ENCODE measurements at regions not wholly inside any gene's neighbourhood (a gene's known extent, or its start where the extent isn't known, plus 50 kb on each side); places are given as distances from the start of the nearest gene placed in this dataset.
"Not testable (repeated sequence)": the region's sequence is repeated elsewhere in the genome, so short reads cannot be mapped to it uniquely, and the experiment has no call there.

DNA sequence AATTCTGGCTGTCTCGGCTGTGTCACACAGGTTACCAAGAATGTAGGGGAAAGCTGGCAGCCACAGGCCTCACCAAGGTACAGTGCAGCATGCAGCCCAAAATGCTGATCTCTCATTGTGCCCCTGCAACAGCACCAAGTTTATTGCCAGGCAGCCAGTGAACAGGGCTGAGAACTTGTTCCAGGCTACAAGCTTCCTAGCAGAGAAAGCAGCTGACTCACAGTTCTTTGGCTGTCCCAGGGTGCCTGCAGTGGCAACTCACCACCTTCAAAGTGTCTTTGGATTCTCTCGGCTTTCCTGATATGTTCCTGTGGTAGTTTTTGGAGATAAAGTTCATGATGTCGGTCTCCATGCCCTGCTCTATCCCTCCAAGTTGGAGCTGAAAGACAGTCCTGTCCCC is 719.1 kb upstream of the ANO3 start:
- H3K9ac ChIP-seq (ENCODE audit: low read length) = no peak overlapping the region
- H3K36me3 ChIP-seq (ENCODE audit: control insufficient read depth, insufficient read depth, low read length) = no peaks in the 10 kb centered on the region
- no peaks in the 10 kb centered on the region for H3K4me1 ChIP-seq (ENCODE audit: control insufficient read depth, insufficient read depth, low read length)
- H3K9me3 ChIP-seq (ENCODE audit: control insufficient read depth, insufficient read depth, low read depth, low read length) = peaks cover 28% of the 10 kb centered on the region
- no peaks in the 10 kb centered on the region for H3K27me3 ChIP-seq (ENCODE audit: control insufficient read depth, insufficient read depth, low read length)
- H3K27ac ChIP-seq (ENCODE audit: low read depth, low read length) = no peak overlapping the region
- no peak overlapping the region for H3K4me3 ChIP-seq (ENCODE audit: low read depth, low read length)

DNA sequence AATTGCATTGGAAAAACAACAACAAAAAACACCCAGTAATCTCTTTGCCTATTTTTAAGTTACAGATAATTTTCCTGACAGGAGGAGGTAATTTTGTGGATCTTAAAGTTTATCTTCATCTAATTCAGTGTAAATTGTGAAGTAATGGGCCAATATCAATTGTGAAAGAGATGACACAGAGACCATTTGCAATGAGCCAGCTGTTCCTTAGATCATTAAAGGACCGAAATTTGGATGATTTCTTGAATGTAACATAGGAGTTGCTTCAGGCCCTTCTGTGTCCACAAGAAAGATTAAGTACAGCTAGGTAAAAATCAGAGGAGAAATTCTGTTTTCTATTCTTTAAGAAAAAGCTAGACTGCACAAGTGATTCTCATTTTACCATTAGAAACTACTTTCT is 718.5 kb upstream of the ANO3 start:
- peaks cover 26% of the 10 kb centered on the region for H3K9me3 ChIP-seq (ENCODE audit: control insufficient read depth, insufficient read depth, low read depth, low read length)
- no peaks in the 10 kb centered on the region for H3K4me1 ChIP-seq (ENCODE audit: control insufficient read depth, insufficient read depth, low read length)
- H3K4me3 ChIP-seq (ENCODE audit: low read depth, low read length) = no peak overlapping the region
- no peak overlapping the region for H3K27ac ChIP-seq (ENCODE audit: low read depth, low read length)
- no peaks in the 10 kb centered on the region for H3K36me3 ChIP-seq (ENCODE audit: control insufficient read depth, insufficient read depth, low read length)
- no peak overlapping the region for H3K9ac ChIP-seq (ENCODE audit: low read length)
- no peaks in the 10 kb centered on the region for H3K27me3 ChIP-seq (ENCODE audit: control insufficient read depth, insufficient read depth, low read length)

DNA sequence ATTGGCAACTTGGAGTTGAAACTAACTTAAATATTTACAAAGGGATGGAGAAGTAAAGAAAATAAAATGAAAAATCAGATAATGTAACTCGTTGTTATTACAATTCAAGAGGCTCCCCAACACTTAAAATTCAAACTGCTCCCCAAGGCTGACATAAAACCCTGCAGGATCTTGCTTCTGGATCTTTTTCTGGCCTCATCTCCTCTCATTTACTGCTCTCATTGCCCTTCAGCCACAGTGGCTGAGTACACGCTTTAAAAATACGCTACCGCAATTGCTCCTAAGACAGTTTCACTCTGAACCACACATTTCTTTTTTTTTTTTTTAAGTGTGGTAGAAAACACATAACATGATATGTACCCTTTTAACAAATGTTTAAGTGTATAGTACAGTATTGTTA is 718.1 kb upstream of the ANO3 start:
- H3K36me3 ChIP-seq (ENCODE audit: control insufficient read depth, insufficient read depth, low read length) = no peaks in the 10 kb centered on the region
- H3K4me1 ChIP-seq (ENCODE audit: control insufficient read depth, insufficient read depth, low read length) = no peaks in the 10 kb centered on the region
- no peak overlapping the region for H3K27ac ChIP-seq (ENCODE audit: low read depth, low read length)
- H3K4me3 ChIP-seq (ENCODE audit: low read depth, low read length) = no peak overlapping the region
- H3K27me3 ChIP-seq (ENCODE audit: control insufficient read depth, insufficient read depth, low read length) = no peaks in the 10 kb centered on the region
- peaks cover 26% of the 10 kb centered on the region for H3K9me3 ChIP-seq (ENCODE audit: control insufficient read depth, insufficient read depth, low read depth, low read length)
- no peak overlapping the region for H3K9ac ChIP-seq (ENCODE audit: low read length)

DNA sequence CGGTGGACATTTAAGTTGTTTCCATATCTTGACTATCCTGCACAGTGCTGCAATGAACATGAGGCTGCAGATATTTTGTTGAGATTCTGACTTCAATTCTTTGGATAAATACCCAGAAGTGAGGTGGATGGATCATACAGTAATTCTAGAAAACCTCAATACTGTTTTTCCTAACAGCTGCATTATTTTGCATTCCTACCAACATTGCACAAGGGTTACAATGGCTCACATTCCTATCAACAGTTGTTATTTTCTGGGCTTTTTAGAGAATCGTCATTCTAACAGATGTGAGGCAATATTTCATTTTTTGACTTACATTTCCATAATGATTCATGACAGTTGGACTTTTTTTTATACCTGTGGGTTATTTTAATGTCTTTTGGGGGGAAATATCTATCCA is 716.9 kb upstream of the ANO3 start:
- Histone ChIP-seq H3K27ac (ENCODE audit: low read depth, low read length) (no peak overlapping the region), H3K36me3 (ENCODE audit: control insufficient read depth, insufficient read depth, low read length) (no peaks in the 10 kb centered on the region)

DNA sequence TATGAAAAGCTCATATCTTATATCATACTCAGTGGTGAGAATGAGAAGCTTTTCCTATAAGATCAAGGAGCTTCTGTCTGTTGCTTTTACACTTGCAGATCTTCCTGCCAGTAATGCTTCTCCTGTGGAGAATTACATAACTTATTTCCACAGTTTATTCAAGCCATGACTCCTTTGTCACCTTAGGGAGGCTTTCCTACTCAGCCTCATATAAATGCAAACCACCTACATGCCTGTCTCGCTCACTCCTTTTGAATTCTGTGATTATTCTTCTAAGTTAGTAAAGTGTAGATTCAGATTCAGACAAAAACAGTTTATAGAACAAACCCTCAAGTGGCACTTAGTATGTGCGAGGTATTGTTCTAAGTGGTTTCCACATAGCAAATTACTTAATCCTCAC is 716.1 kb upstream of the ANO3 start:
- H3K4me1 ChIP-seq (ENCODE audit: control insufficient read depth, insufficient read depth, low read length) = no peaks in the 10 kb centered on the region
- H3K9me3 ChIP-seq (ENCODE audit: control insufficient read depth, insufficient read depth, low read depth, low read length) = peaks cover 14% of the 10 kb centered on the region
- no peaks in the 10 kb centered on the region for H3K36me3 ChIP-seq (ENCODE audit: control insufficient read depth, insufficient read depth, low read length)
- no peak overlapping the region for H3K4me3 ChIP-seq (ENCODE audit: low read depth, low read length)
- no peak overlapping the region for H3K9ac ChIP-seq (ENCODE audit: low read length)
- no peak overlapping the region for H3K27ac ChIP-seq (ENCODE audit: low read depth, low read length)
- H3K27me3 ChIP-seq (ENCODE audit: control insufficient read depth, insufficient read depth, low read length) = no peaks in the 10 kb centered on the region

More for the DNA sequence above, 716.9 kb upstream of the ANO3 start:
- Histone ChIP-seq H3K9me3 (ENCODE audit: control insufficient read depth, insufficient read depth, low read depth, low read length) (peaks cover 21% of the 10 kb centered on the region), H3K4me1 (ENCODE audit: control insufficient read depth, insufficient read depth, low read length) (no peaks in the 10 kb centered on the region), H3K4me3 (ENCODE audit: low read depth, low read length) (no peak overlapping the region), H3K27me3 (ENCODE audit: control insufficient read depth, insufficient read depth, low read length) (no peaks in the 10 kb centered on the region), H3K9ac (ENCODE audit: low read length) (no peak overlapping the region)

DNA sequence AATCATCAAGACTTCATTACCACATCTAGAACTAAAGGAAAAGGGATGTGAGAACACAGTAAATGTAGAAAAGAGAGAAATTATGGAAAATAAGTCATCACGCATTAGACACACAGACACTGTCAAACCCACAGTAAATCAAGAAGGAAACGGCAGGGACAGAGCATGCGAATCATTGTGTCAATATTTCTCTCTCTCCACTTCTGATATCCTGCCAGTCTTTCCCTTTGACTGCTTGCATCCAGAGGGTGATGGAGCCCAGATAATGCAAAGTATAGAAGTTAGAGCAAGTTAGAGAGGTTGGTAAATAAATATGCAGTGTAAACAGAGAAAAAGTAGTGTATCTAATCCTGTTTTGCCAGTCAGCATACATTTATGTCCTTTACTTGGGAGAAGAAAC is 706.8 kb upstream of the ANO3 start:
- no peaks in the 10 kb centered on the region for H3K36me3 ChIP-seq (ENCODE audit: control insufficient read depth, insufficient read depth, low read length)
- no peak overlapping the region for H3K9ac ChIP-seq (ENCODE audit: low read length)
- no peak overlapping the region for H3K4me3 ChIP-seq (ENCODE audit: low read depth, low read length)
- H3K27me3 ChIP-seq (ENCODE audit: control insufficient read depth, insufficient read depth, low read length) = no peaks in the 10 kb centered on the region
- H3K4me1 ChIP-seq (ENCODE audit: control insufficient read depth, insufficient read depth, low read length) = no peaks in the 10 kb centered on the region
- no peak overlapping the region for H3K27ac ChIP-seq (ENCODE audit: low read depth, low read length)
- no peaks in the 10 kb centered on the region; the same call in 1 of the 2 replicates for H3K9me3 ChIP-seq (ENCODE audit: control insufficient read depth, insufficient read depth, low read depth, low read length)

DNA sequence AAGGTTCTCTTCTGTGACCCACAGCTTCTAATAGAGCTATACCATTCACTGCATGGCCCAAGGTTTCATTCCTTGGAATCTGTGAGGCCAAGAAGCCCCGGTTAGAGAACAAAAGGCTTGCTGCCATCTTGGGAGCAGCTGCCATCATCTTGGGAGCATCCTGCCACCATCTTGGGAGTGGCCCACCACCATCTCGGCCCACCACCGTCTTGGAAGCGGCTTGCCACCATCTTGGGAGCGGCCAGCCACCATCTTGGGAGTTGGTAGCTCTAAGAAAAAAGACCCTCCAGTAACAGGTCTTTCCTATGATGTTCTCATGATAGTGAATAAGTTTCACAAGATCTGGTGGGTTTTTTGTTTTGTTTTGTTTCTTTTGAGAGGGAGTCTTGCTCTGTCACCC is 703.9 kb upstream of the ANO3 start:
- Histone ChIP-seq H3K27ac (ENCODE audit: low read depth, low read length) (no peak overlapping the region), H3K4me1 (ENCODE audit: control insufficient read depth, insufficient read depth, low read length) (no peaks in the 10 kb centered on the region)

DNA sequence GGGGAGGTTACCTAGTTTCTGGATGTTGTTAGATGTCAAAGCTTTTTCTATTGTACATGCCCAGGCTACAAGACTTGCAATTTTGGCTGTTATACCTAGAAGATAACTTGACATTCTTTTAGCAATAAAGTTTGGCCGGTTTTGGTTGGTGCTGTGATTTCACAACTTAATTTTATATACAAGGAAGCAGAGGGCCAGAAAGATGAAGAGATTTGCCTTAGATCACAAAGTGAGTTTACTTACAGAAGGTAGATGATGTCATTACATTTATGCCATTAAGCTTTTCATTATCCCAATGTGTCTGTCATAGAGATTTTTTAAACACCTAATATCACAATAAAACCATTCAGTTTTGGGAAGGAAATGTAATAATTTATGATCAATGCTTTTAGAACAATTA is 698.7 kb upstream of the ANO3 start:
- no peaks in the 10 kb centered on the region for H3K4me1 ChIP-seq (ENCODE audit: control insufficient read depth, insufficient read depth, low read length)

More for the DNA sequence above, 703.9 kb upstream of the ANO3 start:
- H3K9ac ChIP-seq (ENCODE audit: low read length) = no peak overlapping the region
- H3K4me3 ChIP-seq (ENCODE audit: low read depth, low read length) = no peak overlapping the region
- no peaks in the 10 kb centered on the region; the same call in 1 of the 2 replicates for H3K9me3 ChIP-seq (ENCODE audit: control insufficient read depth, insufficient read depth, low read depth, low read length)
- H3K36me3 ChIP-seq (ENCODE audit: control insufficient read depth, insufficient read depth, low read length) = no peaks in the 10 kb centered on the region
- no peaks in the 10 kb centered on the region for H3K27me3 ChIP-seq (ENCODE audit: control insufficient read depth, insufficient read depth, low read length)

DNA sequence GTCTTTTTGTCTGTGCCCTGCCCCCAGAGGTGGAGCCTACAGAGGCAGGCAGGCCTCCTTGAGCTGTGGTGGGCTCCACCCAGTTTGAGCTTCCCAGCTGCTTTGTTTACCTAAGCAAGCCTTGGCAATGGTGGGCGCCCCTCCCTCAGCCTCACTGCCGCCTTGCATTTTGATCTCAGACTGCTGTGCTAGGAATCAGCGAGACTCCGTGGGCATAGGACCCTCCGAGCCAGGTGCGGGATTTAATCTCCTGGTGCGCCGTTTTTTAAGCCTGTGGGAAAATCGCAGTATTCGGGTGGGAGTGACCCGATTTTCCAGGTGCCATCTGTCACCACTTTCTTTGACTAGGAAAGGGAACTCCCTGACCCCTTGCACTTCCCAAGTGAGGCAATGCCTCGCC is 682.7 kb upstream of the ANO3 start:
- H3K4me3 ChIP-seq (ENCODE audit: low read depth, low read length) = peak overlapping the region; percentile 30; the same call in 1 of the 2 replicates
- not testable (repeated sequence) for H3K4me1 ChIP-seq (ENCODE audit: control insufficient read depth, insufficient read depth, low read length); H3K9ac ChIP-seq (ENCODE audit: low read length); H3K27me3 ChIP-seq (ENCODE audit: control insufficient read depth, insufficient read depth, low read length); H3K9me3 ChIP-seq (ENCODE audit: control insufficient read depth, insufficient read depth, low read depth, low read length); H3K27ac ChIP-seq (ENCODE audit: low read depth, low read length); H3K36me3 ChIP-seq (ENCODE audit: control insufficient read depth, insufficient read depth, low read length)

More for the DNA sequence above, 698.7 kb upstream of the ANO3 start:
- H3K4me3 ChIP-seq (ENCODE audit: low read depth, low read length) = no peak overlapping the region
- H3K27me3 ChIP-seq (ENCODE audit: control insufficient read depth, insufficient read depth, low read length) = no peaks in the 10 kb centered on the region
- H3K9ac ChIP-seq (ENCODE audit: low read length) = no peak overlapping the region
- no peaks in the 10 kb centered on the region for H3K36me3 ChIP-seq (ENCODE audit: control insufficient read depth, insufficient read depth, low read length)
- no peak overlapping the region for H3K27ac ChIP-seq (ENCODE audit: low read depth, low read length)
- no peaks in the 10 kb centered on the region for H3K9me3 ChIP-seq (ENCODE audit: control insufficient read depth, insufficient read depth, low read depth, low read length)

DNA sequence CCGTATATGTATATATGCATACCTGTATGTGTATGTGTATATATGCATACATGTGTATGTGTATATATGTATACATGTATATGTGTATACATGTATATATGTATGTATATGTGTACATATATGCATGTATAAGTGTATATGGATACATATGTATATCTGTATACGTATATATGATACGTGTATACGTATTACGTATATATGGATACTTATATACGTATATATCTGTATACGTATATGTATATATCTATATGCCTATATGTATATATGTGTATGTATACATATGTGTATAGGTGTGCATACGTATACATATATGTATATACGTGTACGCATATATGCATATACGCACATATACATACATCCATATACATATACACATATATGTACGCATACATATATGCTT is 681.6 kb upstream of the ANO3 start:
- Histone ChIP-seq H3K36me3 (ENCODE audit: control insufficient read depth, insufficient read depth, low read length) (no peaks in the 10 kb centered on the region), H3K27me3 (ENCODE audit: control insufficient read depth, insufficient read depth, low read length) (no peaks in the 10 kb centered on the region), H3K4me3 (ENCODE audit: low read depth, low read length) (no peak overlapping the region), H3K9me3 (ENCODE audit: control insufficient read depth, insufficient read depth, low read depth, low read length) (no peaks in the 10 kb centered on the region), H3K27ac (ENCODE audit: low read depth, low read length) (no peak overlapping the region), H3K9ac (ENCODE audit: low read length) (no peak overlapping the region), H3K4me1 (ENCODE audit: control insufficient read depth, insufficient read depth, low read length) (no peaks in the 10 kb centered on the region)

DNA sequence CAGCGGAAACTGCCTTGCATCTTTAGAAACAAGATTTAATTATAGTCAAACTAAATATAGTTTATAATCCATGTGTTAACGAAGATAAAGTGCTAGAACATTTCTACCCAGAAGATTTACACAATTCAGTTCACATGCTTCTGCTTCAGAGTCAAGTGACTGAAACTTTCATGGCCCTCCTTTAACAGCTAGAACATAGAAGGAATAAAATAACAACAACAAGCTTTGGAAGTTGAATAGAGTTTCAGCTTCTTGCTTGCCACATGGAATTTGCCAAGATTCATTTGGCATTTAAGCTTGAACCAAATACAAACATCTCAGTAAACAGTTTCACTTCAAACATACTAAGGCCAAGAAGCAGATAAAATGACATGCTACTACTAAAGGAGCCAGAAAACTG is 676.3 kb upstream of the ANO3 start:
- no peaks in the 10 kb centered on the region for H3K27me3 ChIP-seq (ENCODE audit: control insufficient read depth, insufficient read depth, low read length)
- no peaks in the 10 kb centered on the region for H3K36me3 ChIP-seq (ENCODE audit: control insufficient read depth, insufficient read depth, low read length)
- H3K9ac ChIP-seq (ENCODE audit: low read length) = no peak overlapping the region
- no peaks in the 10 kb centered on the region for H3K4me1 ChIP-seq (ENCODE audit: control insufficient read depth, insufficient read depth, low read length)
- H3K27ac ChIP-seq (ENCODE audit: low read depth, low read length) = no peak overlapping the region
- no peaks in the 10 kb centered on the region for H3K9me3 ChIP-seq (ENCODE audit: control insufficient read depth, insufficient read depth, low read depth, low read length)
- no peak overlapping the region for H3K4me3 ChIP-seq (ENCODE audit: low read depth, low read length)

DNA sequence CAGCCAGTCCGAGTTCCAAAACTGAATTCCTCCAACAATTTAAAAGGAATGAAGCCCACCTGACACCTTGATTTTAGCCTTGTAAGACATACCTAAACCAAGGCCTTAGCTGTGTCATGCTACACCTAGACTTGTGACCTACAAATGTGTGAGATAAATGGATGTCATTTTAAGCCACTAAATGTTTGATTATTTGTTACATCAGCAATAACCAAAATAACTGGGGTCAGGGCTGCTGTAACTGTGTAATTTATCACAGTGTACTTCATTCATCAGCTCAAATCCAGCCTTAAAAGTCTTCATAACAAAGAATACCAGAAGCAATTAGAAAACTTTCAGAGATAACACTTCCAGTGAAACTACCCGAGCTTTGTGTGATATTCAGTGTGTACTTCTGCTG is 673.0 kb upstream of the ANO3 start:
- Histone ChIP-seq H3K9ac (ENCODE audit: low read length) (no peak overlapping the region), H3K4me1 (ENCODE audit: control insufficient read depth, insufficient read depth, low read length) (no peaks in the 10 kb centered on the region), H3K4me3 (ENCODE audit: low read depth, low read length) (no peak overlapping the region), H3K27me3 (ENCODE audit: control insufficient read depth, insufficient read depth, low read length) (no peaks in the 10 kb centered on the region), H3K27ac (ENCODE audit: low read depth, low read length) (no peak overlapping the region), H3K36me3 (ENCODE audit: control insufficient read depth, insufficient read depth, low read length) (no peaks in the 10 kb centered on the region), H3K9me3 (ENCODE audit: control insufficient read depth, insufficient read depth, low read depth, low read length) (no peaks in the 10 kb centered on the region)
